Transverse colon (tissue), 4 donors: ENCODE measurements at regions not wholly inside any gene's neighbourhood (a gene's known extent, or its start where the extent isn't known, plus 50 kb on each side); places are given as distances from the start of the nearest gene placed in this dataset.

ENCODE experiments used
- DNase-seq: peaks from one replicate; pipeline ENCODE4 v3.0.0-alpha.2; 2019
- H3K27ac ChIP-seq, 4 donors: fragments of 200-600 bp; sonication (generic); 2 replicates each; pipeline ENCODE4 v1.5.1; 2016 to 2018; ENCODE audit warnings: inconsistent platforms in 4 of 4
- H3K27me3 ChIP-seq: fragments of 200-600 bp; sonication (generic); 2 replicates; pipeline ENCODE4 v1.5.1; 2017; ENCODE audit warnings: inconsistent platforms
- H3K36me3 ChIP-seq, 4 donors: fragments of 200-600 bp; sonication (generic); 2 replicates each; pipeline ENCODE4 v1.5.1; 2017 to 2019; ENCODE audit warnings: inconsistent platforms in 4 of 4
- H3K4me1 ChIP-seq, 4 donors: fragments of 200-600 bp; sonication (generic); 2 replicates each; pipeline ENCODE4 v1.5.1; 2017 to 2020; ENCODE audit warnings: inconsistent platforms in 4 of 4
- H3K4me3 ChIP-seq, 4 donors: fragments of 200-600 bp; sonication (generic); 1 replicate in 1 of 4; 2 replicates in 3 of 4; pipeline versions ENCODE4 v1.5.1 to v1.6.1; 2017 to 2019; ENCODE audit warnings: inconsistent platforms in 4 of 4
- H3K9me3 ChIP-seq, 2 donors: fragments of 200-600 bp; sonication (generic); 2 replicates each; pipeline ENCODE4 v1.5.1; 2017 to 2019; ENCODE audit warnings: inconsistent platforms in 2 of 2
- EP300 ChIP-seq: sonication (generic); formaldehyde crosslinking; IDR thresholded peaks from one replicate; pipeline ENCODE4 v1.6.1; 2017; ENCODE audit warnings: antibody characterized with exemption, low read depth
- POLR2A ChIP-seq: fragments of 450-650 bp; IDR thresholded peaks from one replicate; pipeline ENCODE4 v1.6.1; 2016; ENCODE audit warnings: antibody characterized with exemption, mild to moderate bottlenecking, moderate library complexity
- POLR2AphosphoS5 ChIP-seq, 3 donors: sonication (generic); formaldehyde crosslinking; IDR thresholded peaks; one replicate each; pipeline ENCODE4 v1.6.1; 2016; ENCODE audit warnings: antibody characterized with exemption in 3 of 3
- WGBS, 2 donors: methylation state at CpG; one replicate each; pipeline ENCODE4 v1.1.5; 2018; ENCODE audit warnings: low coverage in 1 of 2; 5-methylcytosine and 5-hydroxymethylcytosine counted together
- in situ Hi-C, 4 donors: fragments of 200-750 bp; cut with MboI; loops; one replicate each; pipeline versions ENCODE4 v1.15.0 to v1.15.1; 2017; ENCODE audit warnings: low sequenced_read_pairs in 3 of 4, low pct_ligation_motif_present in 1 of 4, low pct_unique_long_range_greater_than_20kb in 1 of 4
- intact Hi-C: fragments of 100-400 bp; cut with DNase I; formaldehyde crosslinking; loops from one replicate; pipeline ENCODE4 v1.15.1; 2023; ENCODE audit warnings: low total_unique reads
- TF ChIP-seq, protein P1 (sequence below), 5 experiments: fragments of 200-600 bp in 3 of 5; fragments of 450-650 bp in 2 of 5; sonication (generic) in 3 of 5; IDR thresholded peaks; 1 replicate in 2 of 5; 2 replicates in 3 of 5; pipeline ENCODE4 v1.5.1; 2016 to 2017; ENCODE audit warnings: antibody characterized with exemption in 5 of 5, inconsistent platforms in 3 of 5, mild to moderate bottlenecking in 2 of 5, moderate library complexity in 1 of 5

DNA sequence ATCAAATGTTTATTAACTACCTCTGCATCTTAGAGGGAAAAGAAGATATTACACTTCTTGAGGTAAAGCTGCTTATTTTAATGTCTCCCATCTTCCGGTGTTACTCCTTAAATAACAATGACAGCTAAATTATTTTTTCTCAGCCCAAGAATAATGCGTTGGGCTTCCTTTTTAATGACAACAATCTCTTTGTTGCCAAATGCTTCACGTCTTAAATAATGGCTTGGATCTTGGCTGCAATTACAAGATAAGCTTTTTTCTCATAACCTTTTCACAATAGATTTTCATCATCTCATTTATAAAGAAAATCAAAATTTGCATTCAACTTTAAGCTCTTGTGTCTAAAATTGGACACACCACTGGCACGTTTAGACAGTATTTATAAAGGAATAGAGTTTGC is 89.2 kb upstream of the COL8A1 start:
- H3K4me1 ChIP-seq = peaks cover 0 to 12% (median 3%) of the 10 kb centered on the region in 4 donors
- no peaks in the 10 kb centered on the region for H3K9me3 ChIP-seq
- WGBS, 2 donors = 45 to 66% methylated on average over 4 of the region's 4 CpGs
- no peak overlapping the region for H3K27ac ChIP-seq
- in situ Hi-C loops (no loop called here), intact Hi-C loops (no loop called here)
- no peaks in the 10 kb centered on the region for H3K27me3 ChIP-seq
- DNase-seq = no peak
- TF ChIP-seq, protein P1, sequence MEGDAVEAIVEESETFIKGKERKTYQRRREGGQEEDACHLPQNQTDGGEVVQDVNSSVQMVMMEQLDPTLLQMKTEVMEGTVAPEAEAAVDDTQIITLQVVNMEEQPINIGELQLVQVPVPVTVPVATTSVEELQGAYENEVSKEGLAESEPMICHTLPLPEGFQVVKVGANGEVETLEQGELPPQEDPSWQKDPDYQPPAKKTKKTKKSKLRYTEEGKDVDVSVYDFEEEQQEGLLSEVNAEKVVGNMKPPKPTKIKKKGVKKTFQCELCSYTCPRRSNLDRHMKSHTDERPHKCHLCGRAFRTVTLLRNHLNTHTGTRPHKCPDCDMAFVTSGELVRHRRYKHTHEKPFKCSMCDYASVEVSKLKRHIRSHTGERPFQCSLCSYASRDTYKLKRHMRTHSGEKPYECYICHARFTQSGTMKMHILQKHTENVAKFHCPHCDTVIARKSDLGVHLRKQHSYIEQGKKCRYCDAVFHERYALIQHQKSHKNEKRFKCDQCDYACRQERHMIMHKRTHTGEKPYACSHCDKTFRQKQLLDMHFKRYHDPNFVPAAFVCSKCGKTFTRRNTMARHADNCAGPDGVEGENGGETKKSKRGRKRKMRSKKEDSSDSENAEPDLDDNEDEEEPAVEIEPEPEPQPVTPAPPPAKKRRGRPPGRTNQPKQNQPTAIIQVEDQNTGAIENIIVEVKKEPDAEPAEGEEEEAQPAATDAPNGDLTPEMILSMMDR (IDR thresholded peaks at IDR 0.05) = no peak
- TF ChIP-seq POLR2A (no peak), EP300 (no peak), POLR2AphosphoS5 (IDR thresholded peaks at IDR 0.05) (no peak)
- no peak overlapping the region for H3K4me3 ChIP-seq
- no peaks in the 10 kb centered on the region for H3K36me3 ChIP-seq

DNA sequence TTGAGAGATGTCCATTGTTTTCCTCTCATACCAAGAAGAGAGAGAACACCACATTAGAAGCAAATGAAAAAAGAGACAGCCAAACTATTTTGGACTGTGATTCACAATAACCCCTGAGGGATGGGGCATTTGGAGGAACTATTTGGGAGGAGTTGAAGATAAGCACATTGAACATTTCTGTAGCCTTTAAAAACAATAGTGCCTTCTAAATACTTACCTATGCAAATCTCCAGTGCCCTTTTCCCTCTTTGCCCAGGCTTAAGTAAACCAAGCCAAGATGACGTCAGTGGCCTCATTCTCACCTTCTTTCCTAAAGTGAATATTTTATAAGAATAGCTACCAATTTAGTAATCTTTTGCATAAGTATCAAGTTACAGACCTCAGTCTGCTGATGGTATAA is 89.7 kb upstream of the COL8A1 start:
- in situ Hi-C loops (no loop called here), intact Hi-C loops (no loop called here)
- TF ChIP-seq EP300 (no peak), POLR2A (no peak), POLR2AphosphoS5 (IDR thresholded peaks at IDR 0.05) (no peak)
- TF ChIP-seq, protein P1 (IDR thresholded peaks at IDR 0.05) = no peak
- 83 to 88% methylated on average over 1 of the region's 1 CpG for WGBS, 2 donors
- DNase-seq = no peak
- no peak overlapping the region for H3K27ac ChIP-seq
- H3K9me3 ChIP-seq = no peaks in the 10 kb centered on the region
- H3K27me3 ChIP-seq = no peaks in the 10 kb centered on the region
- H3K4me1 ChIP-seq = peaks cover 0 to 12% (median 3%) of the 10 kb centered on the region in 4 donors
- H3K4me3 ChIP-seq = no peak overlapping the region
- H3K36me3 ChIP-seq = no peaks in the 10 kb centered on the region

DNA sequence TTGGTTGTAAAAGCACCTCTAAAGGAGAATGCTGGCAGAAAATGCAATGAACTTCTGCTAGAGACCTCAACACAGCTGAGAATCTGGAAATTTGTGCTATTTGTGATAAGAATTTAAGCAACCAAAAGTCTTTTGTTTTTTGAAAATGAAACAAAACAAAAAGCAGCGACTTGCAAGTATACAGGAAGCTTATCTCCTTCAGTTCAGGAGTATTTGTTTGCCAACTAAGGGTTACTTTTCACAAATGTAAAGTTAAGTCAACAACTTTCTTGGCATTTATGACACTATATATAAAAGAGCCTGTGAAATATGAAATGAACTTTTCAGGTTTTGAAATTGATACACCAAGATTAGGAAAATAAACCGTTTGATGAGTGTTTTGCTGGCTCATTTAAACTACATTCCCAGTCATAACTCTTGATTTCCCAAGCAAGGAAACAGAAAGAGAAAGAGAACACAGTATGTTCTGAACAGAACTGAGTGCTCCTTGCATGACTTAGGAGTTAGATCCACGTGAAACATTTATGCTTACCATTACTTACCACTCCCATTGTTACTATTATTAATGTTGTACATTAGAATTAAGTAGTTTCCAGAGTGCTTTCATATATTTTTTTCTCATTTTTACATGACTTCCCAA is 92.3 kb upstream of the COL8A1 start:
- Histone ChIP-seq H3K9me3 (no peaks in the 10 kb centered on the region), H3K4me3 (no peak overlapping the region), H3K27ac (peak overlapping the region in 2 of 4 donors; percentile 10 to 16), H3K27me3 (no peaks in the 10 kb centered on the region), H3K4me1 (peaks cover 0 to 12% (median 3%) of the 10 kb centered on the region in 4 donors), H3K36me3 (no peaks in the 10 kb centered on the region)
- WGBS, 2 donors = 11 to 14% methylated on average over 3 of the region's 3 CpGs
- in situ Hi-C loops (no loop called here), intact Hi-C loops (no loop called here)
- DNase-seq = no peak
- TF ChIP-seq POLR2AphosphoS5 (IDR thresholded peaks at IDR 0.05) (no peak), EP300 (no peak), POLR2A (no peak)
- TF ChIP-seq, protein P1 (IDR thresholded peaks at IDR 0.05) = no peak

DNA sequence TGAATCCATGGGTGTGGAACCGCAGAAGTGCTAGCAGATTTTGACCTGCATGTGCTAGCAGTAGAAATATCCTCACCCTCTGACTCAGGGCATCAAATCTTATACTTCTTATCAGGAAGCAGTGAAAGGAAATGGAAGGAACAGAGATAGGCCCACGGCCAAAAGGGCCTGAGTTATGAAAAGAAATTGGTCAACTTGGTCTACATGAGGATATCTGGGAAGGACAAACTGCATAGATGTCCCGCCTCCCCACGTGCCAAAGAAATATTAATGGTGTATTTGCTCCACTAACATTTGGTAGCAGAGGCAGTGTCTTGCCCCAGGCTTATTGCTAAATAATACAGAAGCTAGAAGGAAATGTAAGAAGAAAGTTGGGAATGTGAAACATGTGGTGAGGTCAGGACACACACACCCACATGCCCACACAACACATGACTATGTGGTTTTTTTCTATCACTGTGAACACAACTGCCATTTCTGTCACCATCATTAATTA is 93.6 kb upstream of the COL8A1 start:
- Histone ChIP-seq H3K4me3 (no peak overlapping the region), H3K27me3 (no peaks in the 10 kb centered on the region), H3K27ac (no peak overlapping the region), H3K4me1 (peaks cover 0 to 12% (median 3%) of the 10 kb centered on the region in 4 donors), H3K36me3 (no peaks in the 10 kb centered on the region), H3K9me3 (no peaks in the 10 kb centered on the region)
- peak; percentile 10 for DNase-seq
- intact Hi-C loops (no loop called here), in situ Hi-C loops (no loop called here)
- 47% methylated on average over 4 of the region's 4 CpGs for WGBS, 2 donors
- TF ChIP-seq, protein P1 (IDR thresholded peaks at IDR 0.05) = no peak
- no peak for TF ChIP-seq POLR2AphosphoS5 (IDR thresholded peaks at IDR 0.05)
- no peak for TF ChIP-seq EP300
